ENCODE measurements at regions not wholly inside any gene's neighbourhood (a gene's known extent, or its start where the extent isn't known, plus 50 kb on each side); places are given as distances from the start of the nearest gene placed in this dataset.

DNA sequence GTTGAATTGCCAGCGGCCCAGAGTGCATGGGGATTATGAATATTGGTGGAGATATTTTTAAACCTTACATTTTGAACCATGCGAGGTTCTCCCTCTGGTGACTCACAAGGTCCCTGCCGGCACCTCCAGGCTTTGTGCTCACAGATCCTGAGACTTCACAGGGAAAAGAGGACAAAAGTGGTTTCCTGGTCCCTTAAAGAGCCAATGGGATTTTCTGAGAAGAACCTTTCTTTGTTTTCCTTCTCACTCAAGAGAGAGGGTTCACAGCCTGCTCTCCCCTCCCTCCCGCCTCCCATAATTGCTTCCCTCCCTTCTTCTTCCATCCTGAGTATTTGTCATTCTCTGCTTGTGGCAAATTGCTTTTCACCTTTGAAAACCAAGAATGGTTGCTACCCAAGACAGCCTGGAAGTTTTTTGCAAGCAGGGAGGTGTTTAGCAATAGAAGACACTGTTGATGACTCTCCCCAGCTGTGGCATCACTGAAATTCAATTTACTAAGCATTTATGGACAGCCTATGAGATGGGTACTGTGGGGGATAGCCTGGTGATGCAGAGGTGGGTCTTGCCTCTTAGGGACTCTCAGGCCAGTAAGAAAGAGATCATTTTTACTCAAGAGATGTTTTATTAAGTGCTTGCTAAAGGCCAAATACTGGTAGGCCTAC lies 76.6 kb downstream of the CPN2 start:
- no peak for TF ChIP-seq POLR2A (IDR thresholded peaks at IDR 0.05; ENCODE audit: low read depth, low read length)
- TF ChIP-seq POLR2AphosphoS5 (IDR thresholded peaks at IDR 0.05; ENCODE audit: low read depth, low read length): no peak
